Choroid plexus epithelial cell (primary cell): ENCODE measurements at regions not wholly inside any gene's neighbourhood (a gene's known extent, or its start where the extent isn't known, plus 50 kb on each side); places are given as distances from the start of the nearest gene placed in this dataset.
"Not testable (repeated sequence)": the region's sequence is repeated elsewhere in the genome, so short reads cannot be mapped to it uniquely, and the experiment has no call there.

Experiments
- DNase-seq: peaks from one replicate; pipeline ENCODE4 v3.0.0-alpha.2; 2010; ENCODE audit warnings: low read depth
- H3K4me3 ChIP-seq: 2 replicates; pipeline ENCODE4 v1.5.1; 2011; ENCODE audit warnings: low read depth, mild to moderate bottlenecking, control low read depth, low read length, moderate library complexity
- CTCF ChIP-seq: conservative IDR thresholded peaks from 2 replicates; pipeline ENCODE4 v1.5.1; 2011; ENCODE audit warnings: low read depth, mild to moderate bottlenecking, control low read depth, inconsistent platforms, low read length, moderate library complexity

- no peak overlapping the region for H3K4me3 ChIP-seq
- DNase-seq, result no peak
- TF ChIP-seq CTCF, result no peak
Measured at GRCh38 chr6:27023664-27024063, 223.8 kb upstream of the PRSS16 start.

GRCh38 chr6:27025351-27025750, 222.2 kb upstream of the PRSS16 start:
- no peak overlapping the region for H3K4me3 ChIP-seq
- no peak for TF ChIP-seq CTCF
- DNase-seq, result peak; percentile 7

GRCh38 chr6:27026361-27026760, 221.1 kb upstream of the PRSS16 start:
- TF ChIP-seq CTCF, result no peak
- no peak overlapping the region for H3K4me3 ChIP-seq
- no peak for DNase-seq

GRCh38 chr6:27031302-27031701, 216.2 kb upstream of the PRSS16 start:
- no peak overlapping the region for H3K4me3 ChIP-seq
- DNase-seq, result peak; percentile 23
- TF ChIP-seq CTCF, result no peak

- TF ChIP-seq CTCF, result no peak
- no peak overlapping the region for H3K4me3 ChIP-seq
Measured at GRCh38 chr6:27038498-27038897, 209.0 kb upstream of the PRSS16 start.

GRCh38 chr6:27040244-27041042, 207.1 kb upstream of the PRSS16 start:
- DNase-seq, result peak; percentile 40
- no peak overlapping the region for H3K4me3 ChIP-seq
- no peak for TF ChIP-seq CTCF

More at GRCh38 chr6:27038498-27038897, 209.0 kb upstream of the PRSS16 start:
- no peak for DNase-seq

- no peak for DNase-seq
- no peak for TF ChIP-seq CTCF
- H3K4me3 ChIP-seq, result no peak overlapping the region
Measured at GRCh38 chr6:27043244-27043643, 204.3 kb upstream of the PRSS16 start.

- not testable (repeated sequence) for H3K4me3 ChIP-seq, DNase-seq
Measured at GRCh38 chr6:27045131-27045530, 202.4 kb upstream of the PRSS16 start.

- not testable (repeated sequence) for H3K4me3 ChIP-seq, DNase-seq
Measured at GRCh38 chr6:27047725-27048124, 199.8 kb upstream of the PRSS16 start.
